HL-60 (cell line): ENCODE measurements at regions not wholly inside any gene's neighbourhood (a gene's known extent, or its start where the extent isn't known, plus 50 kb on each side); places are given as distances from the start of the nearest gene placed in this dataset.

Experiments
- DNase-seq, 2 experiments: peaks; one replicate each; pipeline ENCODE4 v3.0.0-alpha.2; 2010 to 2020; ENCODE audit warnings: low read depth in 1 of 2, low spot score in 1 of 2
- H3K27ac ChIP-seq: fragments of 250-450 bp; sonication (Bioruptor Pico); replicated peaks from 2 replicates; pipeline ENCODE4 v1.5.1; 2020; ENCODE audit warnings: mild to moderate bottlenecking, moderate library complexity
- H3K27me3 ChIP-seq: fragments of 250-450 bp; sonication (Bioruptor Pico); 2 replicates; pipeline ENCODE4 v1.5.1; 2021; ENCODE audit warnings: mild to moderate bottlenecking, moderate library complexity; ENCODE audit not compliant: insufficient read depth, poor library complexity, severe bottlenecking
- H3K4me3 ChIP-seq: replicated peaks from 2 replicates; pipeline ENCODE4 v1.5.1; 2011; ENCODE audit warnings: mild to moderate bottlenecking, control low read depth, low read length; ENCODE audit not compliant: insufficient read depth
- GABPA ChIP-seq: IDR thresholded peaks from 2 replicates; pipeline ENCODE4 v1.6.1; 2012; ENCODE audit warnings: low read depth
- POLR2AphosphoS5 ChIP-seq: IDR thresholded peaks from 2 replicates; pipeline ENCODE4 v1.6.1; 2012; ENCODE audit warnings: low read depth
- SPI1 ChIP-seq: IDR thresholded peaks from 2 replicates; pipeline ENCODE4 v1.6.1; 2012; ENCODE audit warnings: low read depth, mild to moderate bottlenecking, borderline replicate concordance
- TF ChIP-seq, protein P1 (sequence below): IDR thresholded peaks from one replicate; pipeline ENCODE4 v1.5.1; 2011; ENCODE audit warnings: low read length, control low read depth, inconsistent platforms; ENCODE audit not compliant: insufficient read depth
- TF ChIP-seq, protein P2 (sequence below): IDR thresholded peaks from 2 replicates; pipeline ENCODE4 v1.6.1; 2012; ENCODE audit warnings: low read depth; ENCODE audit not compliant: insufficient replicate concordance

DNA sequence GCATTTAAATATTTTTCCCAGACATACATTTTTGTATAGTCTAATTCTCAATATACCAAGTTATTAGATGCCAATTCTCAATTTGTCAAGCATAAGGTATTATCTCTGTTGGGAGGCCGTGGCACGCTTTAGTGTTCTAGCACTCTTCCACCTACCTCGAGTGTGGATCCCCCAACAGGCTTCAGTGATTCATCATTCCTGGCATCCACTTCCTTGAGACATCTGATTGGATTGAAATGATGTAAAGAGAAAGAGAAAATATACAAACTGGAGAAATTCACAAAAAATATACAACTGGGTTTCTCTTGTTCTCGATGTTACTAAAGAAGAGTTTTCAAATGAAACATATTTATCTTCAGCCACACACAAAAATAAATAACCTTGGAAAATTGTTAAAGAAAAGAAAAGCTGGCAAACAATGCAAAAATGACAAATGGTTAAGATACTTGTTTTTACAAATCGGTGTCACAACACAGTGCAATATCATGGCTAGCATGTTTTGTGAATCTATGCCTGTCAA is 218.0 kb upstream of the CDIN1 start:
- Histone ChIP-seq H3K27me3 (peaks cover 2% of the 10 kb centered on the region), H3K4me3 (no peak overlapping the region), H3K27ac (no peak overlapping the region)
- TF ChIP-seq, protein P1, sequence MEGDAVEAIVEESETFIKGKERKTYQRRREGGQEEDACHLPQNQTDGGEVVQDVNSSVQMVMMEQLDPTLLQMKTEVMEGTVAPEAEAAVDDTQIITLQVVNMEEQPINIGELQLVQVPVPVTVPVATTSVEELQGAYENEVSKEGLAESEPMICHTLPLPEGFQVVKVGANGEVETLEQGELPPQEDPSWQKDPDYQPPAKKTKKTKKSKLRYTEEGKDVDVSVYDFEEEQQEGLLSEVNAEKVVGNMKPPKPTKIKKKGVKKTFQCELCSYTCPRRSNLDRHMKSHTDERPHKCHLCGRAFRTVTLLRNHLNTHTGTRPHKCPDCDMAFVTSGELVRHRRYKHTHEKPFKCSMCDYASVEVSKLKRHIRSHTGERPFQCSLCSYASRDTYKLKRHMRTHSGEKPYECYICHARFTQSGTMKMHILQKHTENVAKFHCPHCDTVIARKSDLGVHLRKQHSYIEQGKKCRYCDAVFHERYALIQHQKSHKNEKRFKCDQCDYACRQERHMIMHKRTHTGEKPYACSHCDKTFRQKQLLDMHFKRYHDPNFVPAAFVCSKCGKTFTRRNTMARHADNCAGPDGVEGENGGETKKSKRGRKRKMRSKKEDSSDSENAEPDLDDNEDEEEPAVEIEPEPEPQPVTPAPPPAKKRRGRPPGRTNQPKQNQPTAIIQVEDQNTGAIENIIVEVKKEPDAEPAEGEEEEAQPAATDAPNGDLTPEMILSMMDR = no peak
- TF ChIP-seq SPI1 = no peak
- TF ChIP-seq POLR2AphosphoS5 = no peak
- TF ChIP-seq, protein P2, sequence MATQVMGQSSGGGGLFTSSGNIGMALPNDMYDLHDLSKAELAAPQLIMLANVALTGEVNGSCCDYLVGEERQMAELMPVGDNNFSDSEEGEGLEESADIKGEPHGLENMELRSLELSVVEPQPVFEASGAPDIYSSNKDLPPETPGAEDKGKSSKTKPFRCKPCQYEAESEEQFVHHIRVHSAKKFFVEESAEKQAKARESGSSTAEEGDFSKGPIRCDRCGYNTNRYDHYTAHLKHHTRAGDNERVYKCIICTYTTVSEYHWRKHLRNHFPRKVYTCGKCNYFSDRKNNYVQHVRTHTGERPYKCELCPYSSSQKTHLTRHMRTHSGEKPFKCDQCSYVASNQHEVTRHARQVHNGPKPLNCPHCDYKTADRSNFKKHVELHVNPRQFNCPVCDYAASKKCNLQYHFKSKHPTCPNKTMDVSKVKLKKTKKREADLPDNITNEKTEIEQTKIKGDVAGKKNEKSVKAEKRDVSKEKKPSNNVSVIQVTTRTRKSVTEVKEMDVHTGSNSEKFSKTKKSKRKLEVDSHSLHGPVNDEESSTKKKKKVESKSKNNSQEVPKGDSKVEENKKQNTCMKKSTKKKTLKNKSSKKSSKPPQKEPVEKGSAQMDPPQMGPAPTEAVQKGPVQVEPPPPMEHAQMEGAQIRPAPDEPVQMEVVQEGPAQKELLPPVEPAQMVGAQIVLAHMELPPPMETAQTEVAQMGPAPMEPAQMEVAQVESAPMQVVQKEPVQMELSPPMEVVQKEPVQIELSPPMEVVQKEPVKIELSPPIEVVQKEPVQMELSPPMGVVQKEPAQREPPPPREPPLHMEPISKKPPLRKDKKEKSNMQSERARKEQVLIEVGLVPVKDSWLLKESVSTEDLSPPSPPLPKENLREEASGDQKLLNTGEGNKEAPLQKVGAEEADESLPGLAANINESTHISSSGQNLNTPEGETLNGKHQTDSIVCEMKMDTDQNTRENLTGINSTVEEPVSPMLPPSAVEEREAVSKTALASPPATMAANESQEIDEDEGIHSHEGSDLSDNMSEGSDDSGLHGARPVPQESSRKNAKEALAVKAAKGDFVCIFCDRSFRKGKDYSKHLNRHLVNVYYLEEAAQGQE = no peak
- no peak for TF ChIP-seq GABPA
- DNase-seq = no peak

DNA sequence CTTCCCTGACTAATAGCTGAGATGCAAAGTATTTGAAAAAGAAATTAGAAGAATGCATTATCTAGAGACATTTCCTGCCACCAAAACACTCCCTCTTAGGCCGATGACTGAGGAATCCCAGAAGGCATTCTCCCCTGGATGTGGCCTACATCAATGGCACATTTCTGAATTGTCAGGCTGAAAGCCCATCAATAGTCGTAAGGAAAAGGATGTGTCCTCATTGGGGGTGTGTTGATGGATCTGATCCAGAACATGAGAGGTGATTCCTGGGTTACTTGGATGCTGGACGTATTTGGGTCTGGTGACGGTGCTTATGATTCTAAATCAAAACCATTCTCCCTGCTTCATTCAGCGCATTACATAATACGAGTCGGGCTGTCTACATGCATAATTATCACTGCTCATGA is 216.9 kb upstream of the CDIN1 start:
- Histone ChIP-seq H3K4me3 (no peak overlapping the region), H3K27me3 (peaks cover 2% of the 10 kb centered on the region), H3K27ac (no peak overlapping the region)
- no peak for DNase-seq
- TF ChIP-seq GABPA (no peak), POLR2AphosphoS5 (no peak), SPI1 (no peak)
- TF ChIP-seq, protein P1 = no peak
- TF ChIP-seq, protein P2 = no peak

DNA sequence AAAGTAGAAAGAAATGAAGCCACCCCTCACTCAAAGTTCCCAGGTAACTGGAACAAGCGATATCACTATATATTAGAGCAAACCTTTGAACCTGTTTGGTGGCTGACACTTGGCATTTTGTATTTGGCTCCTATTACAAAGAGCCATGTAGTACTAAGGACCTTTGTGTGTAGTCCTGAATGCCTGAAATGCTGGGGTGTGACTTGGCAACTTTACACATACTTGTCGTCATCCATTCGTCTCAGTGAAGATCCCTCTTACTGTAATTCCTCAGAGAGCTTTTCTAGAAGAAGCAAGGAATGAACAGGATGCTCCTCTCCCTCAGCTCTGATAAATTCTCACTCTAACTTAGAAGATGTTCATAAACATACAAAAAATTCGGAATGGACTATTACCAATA is 216.1 kb upstream of the CDIN1 start:
- Histone ChIP-seq H3K4me3 (no peak overlapping the region), H3K27me3 (peaks cover 2% of the 10 kb centered on the region), H3K27ac (no peak overlapping the region)
- no peak for DNase-seq
- TF ChIP-seq GABPA (no peak), SPI1 (no peak), POLR2AphosphoS5 (no peak)
- TF ChIP-seq, protein P1 = no peak
- TF ChIP-seq, protein P2 = no peak
